ENCODE measurements at regions not wholly inside any gene's neighbourhood (a gene's known extent, or its start where the extent isn't known, plus 50 kb on each side); places are given as distances from the start of the nearest gene placed in this dataset.

- TF ChIP-seq, protein P1, sequence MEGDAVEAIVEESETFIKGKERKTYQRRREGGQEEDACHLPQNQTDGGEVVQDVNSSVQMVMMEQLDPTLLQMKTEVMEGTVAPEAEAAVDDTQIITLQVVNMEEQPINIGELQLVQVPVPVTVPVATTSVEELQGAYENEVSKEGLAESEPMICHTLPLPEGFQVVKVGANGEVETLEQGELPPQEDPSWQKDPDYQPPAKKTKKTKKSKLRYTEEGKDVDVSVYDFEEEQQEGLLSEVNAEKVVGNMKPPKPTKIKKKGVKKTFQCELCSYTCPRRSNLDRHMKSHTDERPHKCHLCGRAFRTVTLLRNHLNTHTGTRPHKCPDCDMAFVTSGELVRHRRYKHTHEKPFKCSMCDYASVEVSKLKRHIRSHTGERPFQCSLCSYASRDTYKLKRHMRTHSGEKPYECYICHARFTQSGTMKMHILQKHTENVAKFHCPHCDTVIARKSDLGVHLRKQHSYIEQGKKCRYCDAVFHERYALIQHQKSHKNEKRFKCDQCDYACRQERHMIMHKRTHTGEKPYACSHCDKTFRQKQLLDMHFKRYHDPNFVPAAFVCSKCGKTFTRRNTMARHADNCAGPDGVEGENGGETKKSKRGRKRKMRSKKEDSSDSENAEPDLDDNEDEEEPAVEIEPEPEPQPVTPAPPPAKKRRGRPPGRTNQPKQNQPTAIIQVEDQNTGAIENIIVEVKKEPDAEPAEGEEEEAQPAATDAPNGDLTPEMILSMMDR (IDR thresholded peaks at IDR 0.05) = no peak
- TF ChIP-seq TAF1 (IDR thresholded peaks at IDR 0.05; ENCODE audit: borderline replicate concordance, low read depth, low read length) (no peak), SIN3A (IDR thresholded peaks at IDR 0.05; ENCODE audit: borderline replicate concordance, low read depth, low read length) (no peak), EZH2phosphoT487 (IDR thresholded peaks at IDR 0.05; ENCODE audit: borderline replicate concordance, low read depth) (no peak), JUND (IDR thresholded peaks at IDR 0.05) (0 out of 2 replicates have a peak, but pooled peaks have one; percentile 7), GATA2 (CRISPR knock-in tag; IDR thresholded peaks at IDR 0.05) (no peak), EP300 (IDR thresholded peaks at IDR 0.05; ENCODE audit: borderline replicate concordance in 1 of 2, low read depth in 1 of 2, low read length in 1 of 2) (no peak), RAD21 (IDR thresholded peaks at IDR 0.05; ENCODE audit: low read length) (no peak), MAX (IDR thresholded peaks at IDR 0.05; ENCODE audit: low read depth) (no peak), USF2 (IDR thresholded peaks at IDR 0.05; ENCODE audit: borderline replicate concordance, low read depth, low read length) (no peak), IRF3 (IDR thresholded peaks at IDR 0.05; ENCODE audit: low read depth, low read length) (no peak), FOXM1 (IDR thresholded peaks at IDR 0.05; ENCODE audit: low read depth) (no peak), POLR2AphosphoS5 (IDR thresholded peaks at IDR 0.05; ENCODE audit: low read depth, low read length) (no peak)
- TF ChIP-seq, protein P2, sequence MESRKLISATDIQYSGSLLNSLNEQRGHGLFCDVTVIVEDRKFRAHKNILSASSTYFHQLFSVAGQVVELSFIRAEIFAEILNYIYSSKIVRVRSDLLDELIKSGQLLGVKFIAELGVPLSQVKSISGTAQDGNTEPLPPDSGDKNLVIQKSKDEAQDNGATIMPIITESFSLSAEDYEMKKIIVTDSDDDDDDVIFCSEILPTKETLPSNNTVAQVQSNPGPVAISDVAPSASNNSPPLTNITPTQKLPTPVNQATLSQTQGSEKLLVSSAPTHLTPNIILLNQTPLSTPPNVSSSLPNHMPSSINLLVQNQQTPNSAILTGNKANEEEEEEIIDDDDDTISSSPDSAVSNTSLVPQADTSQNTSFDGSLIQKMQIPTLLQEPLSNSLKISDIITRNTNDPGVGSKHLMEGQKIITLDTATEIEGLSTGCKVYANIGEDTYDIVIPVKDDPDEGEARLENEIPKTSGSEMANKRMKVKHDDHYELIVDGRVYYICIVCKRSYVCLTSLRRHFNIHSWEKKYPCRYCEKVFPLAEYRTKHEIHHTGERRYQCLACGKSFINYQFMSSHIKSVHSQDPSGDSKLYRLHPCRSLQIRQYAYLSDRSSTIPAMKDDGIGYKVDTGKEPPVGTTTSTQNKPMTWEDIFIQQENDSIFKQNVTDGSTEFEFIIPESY (IDR thresholded peaks at IDR 0.05; ENCODE audit: borderline replicate concordance, low read depth) = no peak
Observed at GRCh38 chr21:21860888-21861287, 862.7 kb downstream of the NCAM2 start.

Measured in SK-N-SH (cell line).